ENCODE measurements at regions not wholly inside any gene's neighbourhood (a gene's known extent, or its start where the extent isn't known, plus 50 kb on each side); places are given as distances from the start of the nearest gene placed in this dataset.

DNA sequence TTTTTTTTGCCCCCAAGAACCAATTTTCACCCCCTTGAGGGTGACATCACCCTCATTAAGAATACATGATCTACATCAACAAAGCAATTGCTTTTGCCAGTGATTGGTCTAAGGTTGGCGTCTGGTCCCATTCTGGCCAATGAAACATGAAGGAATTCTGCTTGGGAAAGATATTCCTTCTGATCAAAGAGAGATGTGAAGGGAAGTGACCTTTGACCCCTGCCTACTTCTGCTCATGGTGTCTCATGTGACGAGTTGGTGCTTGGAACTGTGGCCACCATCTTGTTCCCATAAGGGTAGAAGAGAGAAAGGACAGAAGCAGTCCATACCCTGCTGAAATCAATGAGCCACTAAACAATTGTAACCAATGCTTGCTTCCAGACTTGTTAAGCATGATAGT lies 85.1 kb downstream of the LBH start:
- Mint-ChIP-seq H3K9me3 (peaks cover 3% of the 10 kb centered on the region), H3K27ac (no peak overlapping the region), H3K4me1 (peaks cover 1% of the 10 kb centered on the region), H3K36me3 (ENCODE audit: low read depth) (peaks cover 3% of the 10 kb centered on the region), H3K27me3 (ENCODE audit: low read depth) (no peaks in the 10 kb centered on the region), H3K4me3 (no peak overlapping the region)
- no peak for TF ChIP-seq CTCF (IDR thresholded peaks at IDR 0.05; ENCODE audit: unreplicated experiment in 3 of 3)

GRCh38 chr2:30318987-30319782 lies 87.9 kb downstream of the LBH start:
- Mint-ChIP-seq H3K4me1 (peaks cover 5% of the 10 kb centered on the region), H3K27ac (no peak overlapping the region), H3K27me3 (ENCODE audit: low read depth) (peaks cover 7% of the 10 kb centered on the region), H3K36me3 (ENCODE audit: low read depth) (peaks cover 3% of the 10 kb centered on the region), H3K9me3 (peaks cover 3% of the 10 kb centered on the region), H3K4me3 (no peak overlapping the region)
- no peak for TF ChIP-seq CTCF (IDR thresholded peaks at IDR 0.05; ENCODE audit: unreplicated experiment in 3 of 3)

GRCh38 chr2:30321466-30321865 lies 90.1 kb downstream of the LBH start:
- Mint-ChIP-seq H3K27me3 (ENCODE audit: low read depth) (peaks cover 7% of the 10 kb centered on the region), H3K36me3 (ENCODE audit: low read depth) (no peaks in the 10 kb centered on the region), H3K4me3 (no peak overlapping the region), H3K9me3 (no peaks in the 10 kb centered on the region), H3K4me1 (peaks cover 5% of the 10 kb centered on the region), H3K27ac (no peak overlapping the region)
- no peak for TF ChIP-seq CTCF (IDR thresholded peaks at IDR 0.05; ENCODE audit: unreplicated experiment in 3 of 3)

GRCh38 chr2:30323499-30323898 lies 92.2 kb downstream of the LBH start:
- Mint-ChIP-seq H3K27ac (no peak overlapping the region), H3K4me3 (no peak overlapping the region), H3K4me1 (peaks cover 5% of the 10 kb centered on the region), H3K9me3 (no peaks in the 10 kb centered on the region), H3K27me3 (ENCODE audit: low read depth) (peaks cover 7% of the 10 kb centered on the region), H3K36me3 (ENCODE audit: low read depth) (no peaks in the 10 kb centered on the region)
- TF ChIP-seq CTCF (IDR thresholded peaks at IDR 0.05; ENCODE audit: unreplicated experiment in 3 of 3): no peak

DNA sequence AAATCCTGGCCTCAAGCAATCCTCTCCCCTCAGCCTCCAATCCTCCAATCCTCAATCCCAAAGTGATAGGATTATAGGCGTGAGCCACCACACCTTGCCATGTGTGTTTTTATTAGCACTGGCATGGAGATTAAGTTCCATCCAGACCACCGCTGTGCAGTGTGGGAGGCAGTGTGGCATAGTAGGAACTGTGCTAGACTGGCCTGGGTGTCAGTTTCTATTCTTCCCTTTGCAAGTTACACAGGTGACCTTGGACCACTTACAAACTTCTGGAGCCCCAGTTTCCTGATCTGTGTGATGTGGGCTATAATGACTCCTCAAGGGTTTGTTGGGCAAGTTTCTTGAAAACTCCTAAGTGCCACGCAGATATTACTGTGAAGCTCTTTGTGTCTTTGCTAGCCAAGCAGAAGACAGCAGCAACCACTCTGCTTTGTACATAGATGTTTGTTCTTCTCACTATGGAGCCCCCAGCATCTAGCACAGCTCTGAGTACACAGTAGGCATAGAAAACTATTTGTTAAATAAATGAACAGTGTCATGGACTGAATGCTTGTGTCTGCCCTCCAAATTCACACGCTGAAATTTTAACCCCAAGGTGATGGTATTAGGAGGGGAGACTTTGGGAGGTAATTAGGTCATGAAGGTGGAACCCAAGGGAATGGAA lies 93.0 kb downstream of the LBH start:
- no peaks in the 10 kb centered on the region for H3K36me3 Mint-ChIP-seq (ENCODE audit: low read depth)
- H3K9me3 Mint-ChIP-seq: no peaks in the 10 kb centered on the region
- no peak overlapping the region for H3K4me3 Mint-ChIP-seq
- peaks cover 7% of the 10 kb centered on the region for H3K27me3 Mint-ChIP-seq (ENCODE audit: low read depth)
- H3K27ac Mint-ChIP-seq: no peak overlapping the region
- no peak for TF ChIP-seq CTCF (IDR thresholded peaks at IDR 0.05; ENCODE audit: unreplicated experiment in 3 of 3)
- H3K4me1 Mint-ChIP-seq: peaks cover 8% of the 10 kb centered on the region

Data from nephron (organoid).